SK-N-SH (cell line): ENCODE measurements at regions not wholly inside any gene's neighbourhood (a gene's known extent, or its start where the extent isn't known, plus 50 kb on each side); places are given as distances from the start of the nearest gene placed in this dataset.

Experiments used
- CTCF ChIA-PET: fragments of 300-600, 350-600 bp; formaldehyde crosslinking; extraction: SDS; loops from one replicate; lab custom pipeline; 2021; lab: Yijun Ruan, JAX
- POLR2A ChIA-PET: fragments of 350-600 bp; sonication (Branson Sonifier 250); formaldehyde crosslinking; extraction: SDS; loops from one replicate; lab custom pipeline; 2020; ENCODE audit warnings: antibody characterized with exemption, inconsistent platforms; lab: Yijun Ruan, JAX
- DNase-seq: peaks from one replicate; pipeline ENCODE4 v3.0.0; 2012
- H2AFZ ChIP-seq: fragments of 200-600 bp; sonication (generic); 2 replicates; pipeline ENCODE4 v1.8.1; 2016; ENCODE audit warnings: antibody characterized with exemption, mild to moderate bottlenecking, low read depth
- H3F3A ChIP-seq: fragments of 200-600 bp; sonication (generic); replicated peaks from 2 replicates; pipeline ENCODE3; 2016; ENCODE audit warnings: antibody characterized with exemption, mild to moderate bottlenecking; ENCODE audit not compliant: insufficient read depth
- H3K27ac ChIP-seq, 2 experiments: fragments of 200-500 bp in 1 of 2; fragments of 200-600 bp in 1 of 2; sonication (Bioruptor generic) in 1 of 2; sonication (generic), shearing (Covaris generic) in 1 of 2; 2 replicates each; pipeline versions ENCODE4 v1.5.1 to v1.6.1; 2014 to 2016; ENCODE audit warnings: low read depth in 2 of 2, inconsistent platforms in 1 of 2, low read length in 1 of 2, mild to moderate bottlenecking in 1 of 2, mixed read lengths in 1 of 2
- H3K27me3 ChIP-seq: fragments of 200-600 bp; sonication (generic), shearing (Covaris generic); 2 replicates; pipeline ENCODE4 v1.6.1; 2016; ENCODE audit warnings: mixed run types; ENCODE audit not compliant: insufficient read depth
- H3K36me3 ChIP-seq, 2 experiments: fragments of 200-500 bp in 1 of 2; fragments of 200-600 bp in 1 of 2; sonication (Bioruptor generic) in 1 of 2; sonication (generic) in 1 of 2; replicated peaks in 1 of 2; 2 replicates each; pipeline versions ENCODE3 to v1.5.1; 2014 to 2016; ENCODE audit warnings: low read length in 1 of 2, mild to moderate bottlenecking in 1 of 2; ENCODE audit not compliant: insufficient read depth in 2 of 2, control insufficient read depth in 1 of 2
- H3K4me1 ChIP-seq, 2 experiments: fragments of 200-500 bp in 1 of 2; fragments of 200-600 bp in 1 of 2; sonication (Bioruptor generic) in 1 of 2; sonication (generic), shearing (Covaris generic) in 1 of 2; 2 replicates each; pipeline versions ENCODE4 v1.5.1 to v1.6.1; 2014 to 2016; ENCODE audit warnings: low read depth in 1 of 2, low read length in 1 of 2, mixed run types in 1 of 2; ENCODE audit not compliant: insufficient read depth in 2 of 2, control insufficient read depth in 1 of 2
- H3K4me2 ChIP-seq: fragments of 200-600 bp; sonication (generic), shearing (Covaris generic); 2 replicates; pipeline ENCODE4 v1.6.1; 2017; ENCODE audit warnings: mixed run types
- H3K4me3 ChIP-seq, 2 experiments: fragments of 200-500 bp in 1 of 2; fragments of 200-600 bp in 1 of 2; sonication (Bioruptor generic) in 1 of 2; sonication (generic), shearing (Covaris generic) in 1 of 2; 2 replicates each; pipeline versions ENCODE4 v1.5.1 to v1.8.1; 2014 to 2016; ENCODE audit warnings: low read depth in 2 of 2, inconsistent platforms in 1 of 2, low read length in 1 of 2, mild to moderate bottlenecking in 1 of 2, mixed read lengths in 1 of 2, moderate library complexity in 1 of 2
- H3K79me2 ChIP-seq: fragments of 200-600 bp; sonication (generic); 2 replicates; pipeline ENCODE4 v1.8.1; 2017; ENCODE audit warnings: mild to moderate bottlenecking; ENCODE audit not compliant: insufficient read depth
- H3K9ac ChIP-seq: fragments of 200-600 bp; sonication (generic); 2 replicates; pipeline ENCODE4 v1.6.1; 2017; ENCODE audit warnings: mixed run types
- H3K9me2 ChIP-seq: fragments of 200-600 bp; sonication (generic); 2 replicates; pipeline ENCODE4 v1.6.1; 2017; ENCODE audit warnings: mixed run types
- H3K9me3 ChIP-seq: fragments of 200-600 bp; sonication (generic); 2 replicates; pipeline ENCODE4 v1.6.1; 2017; ENCODE audit warnings: mixed run types, mild to moderate bottlenecking, moderate library complexity
- H4K20me1 ChIP-seq: fragments of 200-600 bp; sonication (generic); 2 replicates; pipeline ENCODE4 v1.6.1; 2017; ENCODE audit warnings: mild to moderate bottlenecking, mixed run types; ENCODE audit not compliant: insufficient read depth
- EP300 ChIP-seq, 2 experiments: IDR thresholded peaks; 2 replicates each; pipeline versions ENCODE4 v1.4.0 to v1.6.1; 2012; ENCODE audit warnings: borderline replicate concordance in 1 of 2, low read depth in 1 of 2, low read length in 1 of 2
- EZH2phosphoT487 ChIP-seq: fragments of 200-600 bp; sonication (generic); IDR thresholded peaks from 2 replicates; pipeline ENCODE4 v1.6.1; 2017; ENCODE audit warnings: low read depth, mixed run types, mild to moderate bottlenecking, antibody characterized with exemption, moderate library complexity, borderline replicate concordance
- GATA2 ChIP-seq: sonication (generic); formaldehyde crosslinking; IDR thresholded peaks from 2 replicates; pipeline ENCODE4 v1.5.0; 2020; ENCODE audit warnings: mild to moderate bottlenecking, missing genetic modification reagents
- JUND ChIP-seq: IDR thresholded peaks from 2 replicates; pipeline ENCODE4 v1.4.0; 2012
- NFIC ChIP-seq: IDR thresholded peaks from 2 replicates; pipeline ENCODE4 v1.4.0; 2012; ENCODE audit warnings: borderline replicate concordance
- PBX3 ChIP-seq: IDR thresholded peaks from 2 replicates; pipeline ENCODE4; 2012
- REST ChIP-seq: IDR thresholded peaks from 2 replicates; pipeline ENCODE4 v1.6.1; 2012; ENCODE audit warnings: mild to moderate bottlenecking, low read depth, low read length, moderate library complexity
- TCF12 ChIP-seq: IDR thresholded peaks from 2 replicates; pipeline ENCODE4 v1.4.0; 2012
- USF2 ChIP-seq: fragments of 150-350 bp; IDR thresholded peaks from 2 replicates; pipeline ENCODE4 v1.6.1; 2017; ENCODE audit warnings: antibody characterized with exemption, low read length, low read depth, borderline replicate concordance
- WGBS: methylation state at CpG from one replicate; pipeline ENCODE4 v1.1.6; 2017; ENCODE audit warnings: low lambda C conversion rate; 5-methylcytosine and 5-hydroxymethylcytosine counted together

GRCh38 chr1:76786222-76786621 lies 81.1 kb upstream of the ST6GALNAC5 start (continued):
- no peak for TF ChIP-seq REST
- peak; percentile 57 for TF ChIP-seq PBX3
- no peak for TF ChIP-seq USF2
- no peak for TF ChIP-seq GATA2
- no peak for TF ChIP-seq NFIC

GRCh38 chr1:76793594-76793993 lies 73.7 kb upstream of the ST6GALNAC5 start:
- no peak overlapping the region for H3K4me2 ChIP-seq
- H3K4me3 ChIP-seq = no peak overlapping the region
- no peaks in the 10 kb centered on the region for H3K9me3 ChIP-seq
- no peak overlapping the region for H2AFZ ChIP-seq
- H3K79me2 ChIP-seq = no peaks in the 10 kb centered on the region
- no peaks in the 10 kb centered on the region for H3F3A ChIP-seq
- no peaks in the 10 kb centered on the region for H3K36me3 ChIP-seq
- no peak overlapping the region for H3K27ac ChIP-seq
- ChIA-PET CTCF (no interaction called here), POLR2A (no interaction called here)
- no peaks in the 10 kb centered on the region for H4K20me1 ChIP-seq
- no peaks in the 10 kb centered on the region for H3K27me3 ChIP-seq
- no peaks in the 10 kb centered on the region for H3K9me2 ChIP-seq
- no peak overlapping the region for H3K9ac ChIP-seq
- DNase-seq = no peak
- WGBS = 46% methylated on average over 2 of the region's 2 CpGs
- peak; percentile 14; the same call in 1 of the 2 replicates for TF ChIP-seq NFIC
- TF ChIP-seq JUND = peak; percentile 35
- no peak for TF ChIP-seq TCF12
- TF ChIP-seq REST = no peak
- TF ChIP-seq PBX3 = peak; percentile 68
- TF ChIP-seq EZH2phosphoT487 = no peak
- TF ChIP-seq EP300 (IDR thresholded peaks at IDR 0.05; ENCODE audit: borderline replicate concordance in 1 of 2, low read depth in 1 of 2, low read length in 1 of 2) = 0 out of 4 replicates have a peak, but pooled peaks of 1 of the 2 experiments have one; percentile 12
- TF ChIP-seq, all 33 proteins: peak for 4
- no peaks in the 10 kb centered on the region; a peak in 1 of 4 replicates for H3K4me1 ChIP-seq
